HCT116 (cell line): ENCODE measurements at regions not wholly inside any gene's neighbourhood (a gene's known extent, or its start where the extent isn't known, plus 50 kb on each side); places are given as distances from the start of the nearest gene placed in this dataset.
"Not testable (repeated sequence)": the region's sequence is repeated elsewhere in the genome, so short reads cannot be mapped to it uniquely, and the experiment has no call there.

Experiments
- CEBPB ChIP-seq: IDR thresholded peaks from 2 replicates; pipeline ENCODE4 v1.6.1; 2012; ENCODE audit warnings: low read depth
- EGR1 ChIP-seq: IDR thresholded peaks from 2 replicates; pipeline ENCODE4 v1.6.1; 2012; ENCODE audit warnings: low read depth
- ELF1 ChIP-seq: IDR thresholded peaks from 2 replicates; pipeline ENCODE4 v1.6.1; 2012; ENCODE audit warnings: low read depth, borderline replicate concordance
- EZH2phosphoT487 ChIP-seq: fragments of 200-600 bp; IDR thresholded peaks from 2 replicates; pipeline ENCODE4 v1.6.1; 2018; ENCODE audit warnings: antibody characterized with exemption, borderline replicate concordance
- POLR2AphosphoS5 ChIP-seq: IDR thresholded peaks from 2 replicates; pipeline ENCODE4 v1.6.1; 2011; ENCODE audit warnings: mild to moderate bottlenecking, low read depth, low read length, moderate library complexity
- SIN3A ChIP-seq: IDR thresholded peaks from 2 replicates; pipeline ENCODE4 v1.6.1; 2012; ENCODE audit warnings: low read depth
- ZNF274 ChIP-seq: fragments of 200-500 bp; sonication (Bioruptor generic); IDR thresholded peaks from 2 replicates; pipeline ENCODE4 v1.6.1; 2014; ENCODE audit warnings: mild to moderate bottlenecking, low read depth, low read length, inconsistent platforms
- TF ChIP-seq, protein P1 (sequence below), 3 experiments: fragments of 200-600 bp in 1 of 3; sonication (generic) in 1 of 3; IDR thresholded peaks in 2 of 3; conservative IDR thresholded peaks in 1 of 3; 2 replicates each; pipeline ENCODE4 v1.5.1; 2012 to 2017; ENCODE audit warnings: low read depth in 2 of 3, low read length in 2 of 3, antibody characterized with exemption in 1 of 3, borderline replicate concordance in 1 of 3, control low read depth in 1 of 3, mild to moderate bottlenecking in 1 of 3, mixed read lengths in 1 of 3, mixed run types in 1 of 3, moderate library complexity in 1 of 3; ENCODE audit not compliant: insufficient read depth in 1 of 3
- TF ChIP-seq, protein P2 (sequence below): IDR thresholded peaks from 2 replicates; pipeline ENCODE4 v1.6.1; 2011; ENCODE audit warnings: mild to moderate bottlenecking, low read length, moderate library complexity; ENCODE audit not compliant: insufficient replicate concordance; ENCODE audit errors: extremely low read depth
- TF ChIP-seq, protein P3 (sequence below): IDR thresholded peaks from 2 replicates; pipeline ENCODE4 v1.6.1; 2012
- TF ChIP-seq, protein P4 (sequence below): IDR thresholded peaks from 2 replicates; pipeline ENCODE4 v1.6.1; 2012

DNA sequence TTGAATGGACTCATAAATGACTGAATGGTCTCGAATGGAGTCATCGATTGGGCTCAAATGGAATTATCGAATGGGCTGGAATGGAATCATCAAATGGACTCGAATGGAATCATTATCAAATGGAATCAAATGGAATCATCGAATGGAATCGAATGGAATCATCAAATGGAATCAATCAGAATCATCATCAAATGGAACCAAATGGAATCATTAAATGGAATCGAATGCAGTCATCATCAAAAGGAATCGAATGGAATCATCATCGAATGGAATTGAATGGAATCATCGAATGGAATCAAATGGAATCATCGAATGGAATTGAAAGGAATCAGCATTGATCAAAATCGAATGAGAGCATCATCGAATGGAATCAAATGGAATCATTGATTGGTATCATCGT lies 1114.9 kb downstream of the RPIA start:
- TF ChIP-seq, protein P1, sequence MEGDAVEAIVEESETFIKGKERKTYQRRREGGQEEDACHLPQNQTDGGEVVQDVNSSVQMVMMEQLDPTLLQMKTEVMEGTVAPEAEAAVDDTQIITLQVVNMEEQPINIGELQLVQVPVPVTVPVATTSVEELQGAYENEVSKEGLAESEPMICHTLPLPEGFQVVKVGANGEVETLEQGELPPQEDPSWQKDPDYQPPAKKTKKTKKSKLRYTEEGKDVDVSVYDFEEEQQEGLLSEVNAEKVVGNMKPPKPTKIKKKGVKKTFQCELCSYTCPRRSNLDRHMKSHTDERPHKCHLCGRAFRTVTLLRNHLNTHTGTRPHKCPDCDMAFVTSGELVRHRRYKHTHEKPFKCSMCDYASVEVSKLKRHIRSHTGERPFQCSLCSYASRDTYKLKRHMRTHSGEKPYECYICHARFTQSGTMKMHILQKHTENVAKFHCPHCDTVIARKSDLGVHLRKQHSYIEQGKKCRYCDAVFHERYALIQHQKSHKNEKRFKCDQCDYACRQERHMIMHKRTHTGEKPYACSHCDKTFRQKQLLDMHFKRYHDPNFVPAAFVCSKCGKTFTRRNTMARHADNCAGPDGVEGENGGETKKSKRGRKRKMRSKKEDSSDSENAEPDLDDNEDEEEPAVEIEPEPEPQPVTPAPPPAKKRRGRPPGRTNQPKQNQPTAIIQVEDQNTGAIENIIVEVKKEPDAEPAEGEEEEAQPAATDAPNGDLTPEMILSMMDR (IDR thresholded peaks at IDR 0.05 in 2 of 3, conservative IDR thresholded peaks at IDR 0.05 in 1 of 3; ENCODE audit: borderline replicate concordance in 1 of 3, insufficient read depth in 1 of 3, low read depth in 2 of 3, low read length in 2 of 3) = not testable (repeated sequence)
- TF ChIP-seq EGR1, ELF1, CEBPB, POLR2AphosphoS5, ZNF274, SIN3A, EZH2phosphoT487: not testable (repeated sequence)
- TF ChIP-seq, protein P2, sequence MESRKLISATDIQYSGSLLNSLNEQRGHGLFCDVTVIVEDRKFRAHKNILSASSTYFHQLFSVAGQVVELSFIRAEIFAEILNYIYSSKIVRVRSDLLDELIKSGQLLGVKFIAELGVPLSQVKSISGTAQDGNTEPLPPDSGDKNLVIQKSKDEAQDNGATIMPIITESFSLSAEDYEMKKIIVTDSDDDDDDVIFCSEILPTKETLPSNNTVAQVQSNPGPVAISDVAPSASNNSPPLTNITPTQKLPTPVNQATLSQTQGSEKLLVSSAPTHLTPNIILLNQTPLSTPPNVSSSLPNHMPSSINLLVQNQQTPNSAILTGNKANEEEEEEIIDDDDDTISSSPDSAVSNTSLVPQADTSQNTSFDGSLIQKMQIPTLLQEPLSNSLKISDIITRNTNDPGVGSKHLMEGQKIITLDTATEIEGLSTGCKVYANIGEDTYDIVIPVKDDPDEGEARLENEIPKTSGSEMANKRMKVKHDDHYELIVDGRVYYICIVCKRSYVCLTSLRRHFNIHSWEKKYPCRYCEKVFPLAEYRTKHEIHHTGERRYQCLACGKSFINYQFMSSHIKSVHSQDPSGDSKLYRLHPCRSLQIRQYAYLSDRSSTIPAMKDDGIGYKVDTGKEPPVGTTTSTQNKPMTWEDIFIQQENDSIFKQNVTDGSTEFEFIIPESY = not testable (repeated sequence)
- TF ChIP-seq, protein P3, sequence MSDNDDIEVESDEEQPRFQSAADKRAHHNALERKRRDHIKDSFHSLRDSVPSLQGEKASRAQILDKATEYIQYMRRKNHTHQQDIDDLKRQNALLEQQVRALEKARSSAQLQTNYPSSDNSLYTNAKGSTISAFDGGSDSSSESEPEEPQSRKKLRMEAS = not testable (repeated sequence)
- TF ChIP-seq, protein P4, sequence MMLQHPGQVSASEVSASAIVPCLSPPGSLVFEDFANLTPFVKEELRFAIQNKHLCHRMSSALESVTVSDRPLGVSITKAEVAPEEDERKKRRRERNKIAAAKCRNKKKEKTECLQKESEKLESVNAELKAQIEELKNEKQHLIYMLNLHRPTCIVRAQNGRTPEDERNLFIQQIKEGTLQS = not testable (repeated sequence)
